ENCODE measurements at regions not wholly inside any gene's neighbourhood (a gene's known extent, or its start where the extent isn't known, plus 50 kb on each side); places are given as distances from the start of the nearest gene placed in this dataset.

DNA sequence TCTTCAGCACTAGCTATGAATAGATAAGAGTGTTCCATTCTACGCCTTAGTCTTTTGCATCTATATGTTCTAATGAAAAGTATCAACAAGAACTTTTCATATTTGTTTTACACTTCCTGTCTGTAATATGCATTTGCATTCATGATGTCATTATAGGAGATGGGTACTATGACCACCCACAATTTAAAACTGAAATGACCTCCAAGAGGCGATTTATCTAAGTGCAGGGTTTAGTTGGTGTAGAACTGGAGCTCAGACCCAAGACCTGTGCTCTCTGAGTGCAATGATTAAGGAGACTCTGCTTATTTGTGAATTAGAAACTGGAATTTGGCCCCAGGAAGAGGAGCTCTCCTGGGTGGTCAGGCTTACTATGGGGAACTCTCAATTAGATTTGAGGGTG is 289.1 kb downstream of the ETS1 start:
- no peak for DNase-seq

DNA sequence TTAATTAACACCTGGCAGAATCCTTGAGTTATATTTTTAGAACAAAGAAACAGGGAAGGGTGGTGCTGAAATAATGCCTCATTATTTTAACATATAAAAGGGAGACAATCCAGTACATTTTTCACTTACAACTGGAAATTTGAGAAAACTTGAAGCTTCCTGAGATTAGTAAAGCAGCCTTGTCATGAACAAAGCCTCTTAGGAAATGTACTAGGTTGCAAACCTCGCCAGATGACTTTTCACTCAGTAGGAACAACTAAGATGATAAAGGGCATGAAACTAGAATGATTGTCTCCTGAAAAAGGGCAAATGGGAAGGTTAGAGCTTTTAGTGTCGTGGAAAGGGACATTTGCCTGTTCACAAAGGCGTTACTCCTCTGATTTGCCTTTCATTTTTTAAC is 289.6 kb downstream of the ETS1 start:
- no peak for DNase-seq

DNA sequence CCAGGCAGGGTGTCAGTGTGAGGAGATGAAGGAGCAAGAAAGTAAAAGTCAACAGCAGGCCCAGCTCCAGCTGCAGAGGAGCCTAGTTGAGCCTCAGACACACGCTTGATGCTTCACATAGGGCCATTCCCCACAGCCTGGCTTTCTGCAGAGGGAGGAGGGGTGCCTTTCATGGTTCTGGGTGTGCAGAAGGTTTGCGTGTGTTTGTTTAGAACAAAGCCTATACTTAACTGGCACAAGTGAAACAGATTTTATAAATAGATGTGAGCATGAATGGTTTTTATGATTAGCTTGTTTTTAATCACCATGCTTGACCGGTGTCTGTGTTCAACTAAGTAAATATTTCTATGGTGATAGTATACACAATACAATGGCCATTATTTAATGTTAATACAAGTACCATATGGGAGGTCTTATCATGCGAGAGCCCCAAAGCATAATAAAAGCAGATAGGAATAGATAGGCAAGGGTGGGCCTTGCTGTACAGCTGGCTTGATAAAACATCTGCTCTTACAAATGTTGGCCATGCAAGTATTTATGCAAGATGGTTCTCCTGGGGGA is 290.2 kb downstream of the ETS1 start:
- DNase-seq: no peak

DNA sequence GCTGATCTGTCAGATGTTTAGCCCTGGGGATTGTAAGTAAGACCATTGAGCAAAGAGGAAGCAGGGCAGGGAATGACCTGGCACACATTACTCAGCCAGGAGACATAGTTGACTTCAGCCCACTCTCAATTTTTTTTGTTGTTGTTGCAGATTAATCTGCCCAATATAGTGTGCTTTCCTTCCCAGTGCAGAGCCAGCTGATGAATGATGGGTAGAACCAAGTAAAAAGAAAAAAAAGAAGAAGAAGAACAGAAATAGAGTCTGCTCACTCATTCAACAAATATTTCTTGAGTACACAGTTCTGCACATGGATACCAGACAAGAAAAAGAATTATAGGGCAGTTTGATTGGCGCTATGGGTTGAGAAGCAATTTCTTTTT is 292.7 kb downstream of the ETS1 start:
- DNase-seq: no peak

DNA sequence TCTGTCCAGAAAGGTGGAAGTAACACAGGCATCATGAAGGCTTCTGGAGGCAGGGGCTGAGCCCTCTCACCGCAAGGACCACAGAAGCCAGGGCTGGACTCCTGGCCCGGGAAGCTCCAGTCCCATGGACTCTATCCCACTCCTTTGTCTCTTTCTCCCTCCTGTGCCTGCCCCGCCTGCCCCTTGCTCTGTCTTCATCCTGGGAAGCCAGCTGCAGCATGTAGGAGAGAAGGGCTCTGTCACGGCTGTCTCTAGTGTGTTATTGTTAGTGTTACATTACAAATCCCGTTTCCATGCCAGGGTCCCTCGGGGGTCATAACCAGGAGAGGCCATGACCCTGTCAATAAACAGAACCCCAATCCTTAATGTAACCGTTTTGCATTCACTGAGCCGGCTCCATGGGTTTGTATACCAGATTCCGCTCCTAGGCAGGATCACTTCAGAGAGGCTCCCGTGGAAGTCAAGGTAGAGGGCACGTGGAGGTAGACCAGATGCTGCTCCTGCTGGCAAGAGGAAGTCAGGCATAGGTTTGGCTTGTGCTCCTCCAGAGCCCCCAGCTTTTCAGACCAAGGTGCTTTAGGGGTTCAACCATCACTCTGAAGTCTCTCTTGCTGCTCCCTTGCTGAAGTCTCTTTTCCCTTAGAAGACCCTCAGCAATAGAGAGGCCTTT is 293.2 kb downstream of the ETS1 start:
- no peak for DNase-seq

DNA sequence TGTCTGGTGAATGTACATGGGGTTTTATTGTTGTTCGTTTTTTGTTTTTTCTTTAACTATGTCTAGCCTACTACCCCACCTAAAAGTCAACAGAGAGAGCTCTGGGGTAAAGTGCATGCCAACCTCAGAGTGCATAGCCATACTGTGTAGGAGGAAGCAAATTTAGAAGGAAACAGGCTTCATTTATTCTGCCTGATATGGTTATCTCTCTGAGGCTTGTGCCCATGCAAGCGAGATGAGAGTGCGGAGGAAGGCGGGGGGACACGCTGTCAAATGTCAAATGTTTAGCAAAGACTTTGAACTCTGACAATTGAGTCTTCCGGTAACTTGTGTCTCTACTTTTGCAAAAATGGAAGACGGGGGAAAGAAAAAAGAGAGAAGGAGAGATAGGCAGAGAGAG is 295.5 kb downstream of the ETS1 start:
- peak; percentile 67 for DNase-seq

DNA sequence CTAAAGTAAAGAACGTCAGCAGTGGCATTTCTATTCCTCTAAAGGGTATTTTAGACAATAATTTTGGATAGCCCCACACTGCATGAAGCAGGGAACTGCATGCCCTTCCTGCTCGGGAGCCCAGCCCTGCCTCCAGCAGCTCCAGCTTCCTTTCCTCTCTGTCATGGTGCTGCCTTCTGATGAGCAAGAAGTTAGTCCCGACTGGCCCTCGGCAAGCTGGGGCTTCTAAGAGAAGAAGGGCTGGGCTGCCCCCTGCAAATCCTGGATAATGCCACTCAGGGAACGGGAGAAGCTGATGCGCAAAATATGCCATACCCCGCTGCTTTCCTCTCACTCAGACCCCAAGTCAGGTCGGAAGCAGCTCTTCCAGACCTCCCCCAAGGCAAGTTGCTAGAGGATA is 296.4 kb downstream of the ETS1 start:
- DNase-seq: no peak

DNA sequence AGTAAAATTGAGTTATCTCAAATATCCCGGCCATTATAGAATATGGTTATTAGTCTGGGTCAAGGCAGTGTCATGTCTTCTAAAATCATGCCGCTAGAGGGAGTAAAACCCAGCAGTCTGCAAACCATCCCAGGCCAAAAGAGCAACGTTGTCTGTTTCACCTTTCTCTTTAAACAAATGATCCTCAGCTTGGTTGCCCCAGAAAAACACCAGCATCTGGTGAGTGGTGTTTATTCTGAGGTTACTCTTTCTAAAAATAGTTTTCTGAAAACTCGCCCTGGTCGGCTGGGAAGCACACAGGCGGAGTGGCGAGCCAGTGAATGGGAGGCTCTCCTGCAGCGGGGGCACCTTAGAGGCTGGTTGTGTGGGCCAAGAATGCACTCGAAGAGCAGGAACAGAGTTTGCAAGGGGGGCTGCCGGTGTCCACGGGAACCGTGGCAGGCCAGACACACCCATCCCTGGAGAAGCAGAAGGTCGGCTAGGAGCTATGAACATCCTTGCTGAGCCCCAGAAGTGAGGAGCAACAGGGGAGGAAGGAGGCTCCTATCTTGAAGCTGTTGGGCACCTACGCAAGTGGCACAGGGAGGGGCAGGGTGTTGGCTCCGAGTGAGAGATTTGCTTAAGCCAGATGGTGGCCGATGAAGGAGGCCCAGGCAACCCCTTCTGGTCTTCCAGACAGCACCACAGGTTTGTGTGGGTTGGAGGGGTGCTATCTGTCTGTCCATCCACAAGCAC is 297.1 kb downstream of the ETS1 start:
- DNase-seq: peak; percentile 84

DNA sequence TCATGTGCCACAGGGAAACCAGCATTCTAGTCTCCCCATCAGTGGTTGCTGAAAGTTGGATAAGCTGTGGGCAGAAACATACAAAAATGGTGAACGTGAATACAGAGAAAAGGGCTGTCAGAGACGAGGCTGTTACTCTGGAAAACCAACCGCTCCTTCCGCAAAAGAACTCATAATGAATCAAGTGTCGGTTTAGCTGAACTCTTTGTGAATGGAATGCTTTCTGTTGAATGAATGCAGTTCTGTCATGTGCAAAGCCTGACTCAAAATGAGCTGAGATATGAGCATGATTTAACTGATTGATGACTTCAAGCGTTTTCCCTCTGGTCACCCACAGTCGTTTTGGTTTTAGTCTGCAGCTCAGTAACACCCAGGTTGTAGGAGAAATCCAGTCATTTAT is 298.3 kb downstream of the ETS1 start:
- no peak for DNase-seq

DNA sequence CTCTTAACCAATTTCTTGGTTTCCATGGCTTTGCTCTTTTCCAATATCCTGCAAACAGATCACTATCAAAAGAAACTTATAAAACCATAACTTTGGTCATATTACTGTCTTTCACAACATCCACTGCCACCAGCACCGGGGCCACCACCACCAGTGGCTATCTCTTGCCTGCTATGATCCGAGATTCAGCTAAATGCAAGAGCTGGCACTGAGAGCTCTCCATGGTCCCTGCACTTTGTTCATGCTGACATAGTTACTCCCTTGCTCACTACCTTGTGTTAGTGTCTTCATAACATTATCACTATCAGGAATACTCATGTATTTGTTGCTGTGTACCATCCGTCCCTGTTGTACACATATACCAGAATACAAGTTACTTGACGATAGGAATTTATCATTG is 299.0 kb downstream of the ETS1 start:
- DNase-seq: no peak

DNA sequence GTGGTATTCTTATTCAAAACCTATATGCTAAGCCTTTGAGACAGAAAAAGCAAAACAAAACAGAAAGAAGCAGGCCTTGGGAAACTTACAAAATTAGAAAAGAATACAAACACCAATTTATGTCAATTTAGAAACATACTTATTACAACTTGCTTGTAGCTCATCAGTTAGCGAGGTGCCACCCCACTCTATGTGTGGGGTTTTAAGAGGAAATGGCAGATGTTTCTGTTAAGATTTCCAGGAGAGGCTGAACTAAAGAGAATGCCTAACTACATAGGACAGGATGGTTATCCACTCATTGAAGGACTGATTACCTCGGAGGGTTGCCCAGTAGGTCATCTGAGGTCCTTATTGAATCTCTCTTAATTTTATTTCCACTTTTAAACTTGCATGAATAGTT is 302.0 kb downstream of the ETS1 start:
- no peak for DNase-seq

DNA sequence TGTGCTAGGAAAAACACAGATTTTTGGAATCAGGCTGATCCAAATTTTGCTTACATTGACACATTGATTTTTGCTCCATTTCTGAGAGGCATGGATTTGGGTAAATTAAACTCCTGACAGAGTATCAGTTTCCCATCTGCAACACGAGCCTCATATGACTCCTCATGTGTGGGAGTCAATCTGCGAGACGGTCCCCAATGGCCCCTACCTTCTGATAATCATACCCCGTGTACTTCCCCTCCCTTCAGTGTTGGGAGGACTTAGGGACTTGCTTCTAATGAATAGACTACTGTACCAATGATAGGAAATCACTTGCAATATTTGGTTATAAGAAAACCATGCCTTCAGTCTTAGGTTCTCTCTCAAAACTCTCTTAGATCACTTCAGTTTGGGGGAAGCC is 302.7 kb downstream of the ETS1 start:
- DNase-seq: no peak

DNA sequence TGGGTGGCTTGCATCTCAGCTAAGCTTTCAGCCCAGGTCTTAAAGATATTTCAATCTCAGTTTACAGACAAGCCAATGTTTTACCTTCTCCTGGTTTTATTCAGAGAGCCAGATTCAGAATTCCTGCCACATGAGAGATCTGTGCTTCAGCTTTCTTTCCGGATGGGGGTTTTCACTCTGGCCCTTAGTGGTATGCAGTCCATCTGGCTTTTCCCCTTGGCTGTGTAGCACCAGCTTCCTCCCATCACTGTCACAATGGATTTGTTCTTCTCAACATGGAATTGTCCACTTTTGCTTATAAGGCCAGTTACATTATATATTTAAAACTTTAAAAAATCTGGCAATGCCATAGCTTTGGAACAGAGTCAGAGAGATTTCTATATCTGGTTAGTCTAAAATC is 303.9 kb downstream of the ETS1 start:
- no peak for DNase-seq

DNA sequence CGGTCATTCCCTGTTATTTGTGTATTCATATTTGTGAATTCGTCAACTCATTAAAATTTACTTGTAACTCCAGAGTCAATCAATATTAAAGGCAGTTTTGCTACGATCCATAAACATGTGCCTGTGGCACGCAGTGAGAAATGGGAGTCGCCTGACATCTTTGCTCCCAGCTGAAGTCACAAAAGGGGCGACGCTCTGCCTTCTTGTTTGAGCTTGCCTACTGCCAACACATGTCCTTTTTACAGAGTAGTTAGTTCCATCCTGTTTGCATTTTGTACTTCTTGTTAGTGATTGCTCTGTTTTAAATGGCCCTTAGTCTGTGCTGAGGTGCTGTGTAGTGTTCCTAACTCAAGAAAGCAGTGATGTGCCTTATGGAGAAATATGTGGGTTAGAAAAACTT is 305.3 kb downstream of the ETS1 start:
- DNase-seq: no peak

DNA sequence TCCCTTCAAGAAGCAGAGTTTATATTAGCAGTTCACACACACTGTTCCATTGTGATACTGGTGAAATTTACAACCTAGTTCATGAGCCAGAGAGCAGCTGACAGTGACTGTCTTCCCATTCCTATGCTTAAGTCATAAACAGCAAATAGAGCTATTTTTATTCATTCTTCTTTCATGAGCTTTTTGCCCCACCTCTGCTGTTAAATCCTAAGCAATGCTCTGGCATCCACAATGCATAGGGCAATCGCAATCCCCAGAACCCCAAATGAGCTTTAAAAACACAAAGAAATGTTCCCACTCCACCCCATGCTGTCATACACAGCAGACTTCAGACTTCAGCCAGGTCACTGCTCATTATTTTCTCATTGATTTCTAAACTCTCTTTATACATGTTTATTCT is 307.5 kb downstream of the ETS1 start:
- DNase-seq: no peak

DNA sequence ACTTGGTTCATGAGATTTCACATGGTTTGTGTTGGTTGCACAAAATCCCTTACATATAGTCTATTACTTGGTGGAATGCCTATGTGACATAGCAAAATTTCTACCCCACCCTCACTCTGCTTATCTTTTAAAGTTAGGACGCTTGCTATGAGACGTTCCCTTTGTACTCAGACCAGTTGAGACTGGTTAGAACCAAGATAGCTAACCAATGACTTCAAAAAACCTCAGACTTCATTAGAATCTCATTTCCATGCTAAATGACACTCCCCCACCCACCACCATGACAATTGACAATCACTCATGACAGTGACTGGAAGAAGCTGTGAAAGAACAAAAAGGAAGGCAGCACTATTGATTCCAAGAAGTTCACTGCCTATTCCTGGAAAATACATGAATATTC is 313.6 kb downstream of the ETS1 start:
- DNase-seq: no peak

DNA sequence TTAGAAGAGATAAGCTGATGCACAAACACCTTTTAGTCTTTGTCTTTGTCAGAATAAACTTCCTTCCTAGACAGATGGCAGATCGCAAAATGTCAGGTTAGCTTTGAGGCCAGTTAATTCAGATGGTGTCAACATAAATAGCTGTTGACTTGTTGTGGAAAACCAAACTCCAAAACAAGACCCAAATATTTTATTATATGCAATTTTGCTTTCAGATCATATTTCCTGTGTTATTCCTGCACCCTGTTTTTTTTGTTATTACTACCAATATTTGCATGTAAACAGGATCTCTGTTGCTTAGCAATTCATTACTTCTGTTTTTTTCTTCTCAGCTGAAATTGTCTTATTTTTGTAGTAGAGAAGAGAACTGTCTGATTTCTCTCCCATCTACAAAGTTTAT is 316.0 kb downstream of the ETS1 start:
- peak; percentile 67 for DNase-seq

DNA sequence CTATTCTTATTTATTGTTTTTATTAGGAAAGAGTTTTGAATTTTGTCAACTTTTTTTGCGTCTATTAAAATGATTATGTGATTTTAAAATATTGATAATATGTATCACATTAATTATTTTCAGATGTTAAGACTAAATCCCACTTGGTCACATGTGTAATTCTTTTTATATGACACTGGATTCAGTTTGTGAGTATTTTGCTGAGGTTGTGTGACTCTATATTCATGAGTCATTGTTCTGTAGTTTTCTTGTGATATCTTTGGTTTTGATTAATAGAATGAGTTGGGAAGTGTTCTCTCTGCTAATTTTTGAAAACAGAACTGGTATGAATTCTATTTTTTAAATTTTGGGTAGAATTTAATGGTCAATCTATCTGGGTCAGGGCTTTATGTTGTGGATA is 317.9 kb downstream of the ETS1 start:
- DNase-seq: no peak

DNA sequence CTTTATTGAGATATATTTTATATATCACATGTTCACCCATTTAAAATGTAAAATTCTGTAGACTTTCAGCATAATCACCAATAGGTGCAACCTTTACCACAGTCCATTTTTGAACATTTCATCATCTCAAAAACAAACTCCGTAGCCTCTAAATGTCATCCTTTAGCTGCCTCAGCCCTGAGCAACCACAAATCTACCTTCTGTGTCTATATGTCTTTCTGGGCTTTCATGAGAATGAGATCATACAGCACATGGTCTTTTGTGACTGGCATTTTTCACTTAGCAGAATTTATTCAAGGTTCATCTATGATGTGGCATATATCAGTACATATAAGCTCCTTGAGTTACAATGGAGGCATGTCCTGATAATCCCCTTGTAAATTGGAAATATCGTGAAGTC is 320.5 kb downstream of the ETS1 start:
- DNase-seq: no peak

DNA sequence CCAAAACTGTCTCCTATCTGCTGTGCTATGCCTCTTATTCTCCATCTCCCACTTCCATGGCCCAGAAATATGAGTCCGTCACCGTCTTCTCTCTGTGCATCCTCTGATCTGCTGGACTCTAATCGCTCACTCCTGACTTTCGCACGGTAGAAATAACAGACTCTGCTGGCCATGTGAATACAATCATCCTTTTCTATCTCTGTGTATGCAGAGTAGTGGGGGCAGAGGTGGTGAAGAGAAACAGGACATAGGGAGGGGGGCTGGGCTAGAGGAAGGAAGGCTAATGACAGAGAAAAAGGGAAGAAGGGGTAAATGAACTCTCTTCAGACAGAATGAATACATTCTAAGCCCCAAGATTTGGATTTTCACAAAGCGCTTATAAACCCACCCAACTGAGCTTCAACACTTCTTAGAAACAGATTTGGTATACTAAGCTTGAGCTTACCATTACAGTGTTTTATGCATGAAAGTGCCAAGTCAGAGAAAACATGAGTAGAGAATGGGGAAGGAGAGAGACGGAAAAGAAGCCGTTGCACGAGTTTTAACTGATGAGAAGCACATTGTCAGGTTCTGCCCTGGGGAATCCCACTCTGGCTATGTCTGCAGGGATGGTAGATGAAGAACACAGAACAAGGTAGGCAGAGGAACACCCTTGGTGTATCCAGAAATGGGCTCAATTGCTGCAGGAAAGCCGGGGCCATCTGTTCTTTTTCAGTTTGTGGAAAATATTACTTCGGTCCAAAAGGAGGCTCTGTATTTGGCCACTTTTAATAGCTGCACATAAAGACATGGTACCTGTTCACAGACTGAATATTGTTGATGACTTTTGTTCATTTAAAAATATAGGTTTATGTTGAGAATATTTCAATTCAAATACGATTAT is 324.7 kb downstream of the ETS1 start:
- DNase-seq: no peak

DNA sequence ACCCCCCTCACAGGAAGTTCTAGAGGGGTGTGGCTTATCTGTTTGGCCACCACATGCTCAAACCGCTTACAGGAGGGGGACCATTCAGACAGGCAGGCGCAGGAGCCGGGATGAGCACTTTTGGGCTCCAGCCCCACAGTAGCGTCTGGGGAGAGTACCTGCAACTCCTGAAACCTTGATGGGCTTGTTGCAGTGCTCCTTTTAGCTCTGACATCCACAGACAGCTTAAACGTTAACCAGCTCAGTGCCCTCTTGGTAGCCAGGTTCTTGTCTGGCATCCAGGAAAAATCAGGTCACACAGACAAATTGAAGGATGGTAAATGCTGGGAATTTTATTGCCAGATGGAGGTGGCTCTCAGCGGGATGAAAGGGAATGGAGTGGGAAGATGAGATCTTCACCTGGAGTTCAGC is 326.3 kb downstream of the ETS1 start:
- DNase-seq: no peak

DNA sequence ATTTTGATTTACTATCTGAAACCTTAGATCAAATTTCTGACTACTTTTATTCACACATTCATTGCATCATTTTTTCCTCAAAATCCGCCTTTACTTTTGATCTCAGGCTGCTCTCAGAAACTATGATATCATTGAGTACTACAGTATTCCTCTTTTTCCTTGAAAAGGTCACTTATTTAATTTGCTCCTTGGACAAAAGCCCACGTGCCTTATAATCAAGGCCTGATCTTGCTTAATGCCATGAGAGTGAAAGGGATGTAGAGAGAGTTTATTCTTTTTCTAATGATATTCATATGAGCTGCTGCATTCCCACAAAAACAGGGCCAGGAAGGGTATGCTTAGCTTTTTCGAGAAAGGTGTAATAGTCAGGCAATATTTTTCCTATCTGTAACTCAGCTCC is 327.0 kb downstream of the ETS1 start:
- no peak for DNase-seq

DNA sequence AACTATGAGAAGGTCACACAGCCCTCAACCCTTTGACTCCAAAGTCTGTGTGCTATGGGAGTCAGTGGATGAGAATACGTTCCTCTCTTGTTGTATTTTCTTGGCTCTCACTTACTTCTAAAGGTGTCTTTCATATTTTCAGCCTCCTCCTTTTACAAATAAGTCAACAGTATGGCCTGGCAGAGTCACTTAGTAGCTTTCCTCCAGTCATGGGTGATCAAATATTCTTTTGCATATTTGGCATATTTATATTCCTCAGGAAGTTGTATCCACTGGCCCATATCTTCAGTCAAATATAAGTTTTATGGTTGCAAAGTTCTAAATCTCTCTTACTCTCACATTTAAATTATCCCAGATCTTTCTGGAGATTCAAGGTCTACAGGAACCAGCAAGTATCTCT is 327.5 kb downstream of the ETS1 start:
- DNase-seq: no peak

DNA sequence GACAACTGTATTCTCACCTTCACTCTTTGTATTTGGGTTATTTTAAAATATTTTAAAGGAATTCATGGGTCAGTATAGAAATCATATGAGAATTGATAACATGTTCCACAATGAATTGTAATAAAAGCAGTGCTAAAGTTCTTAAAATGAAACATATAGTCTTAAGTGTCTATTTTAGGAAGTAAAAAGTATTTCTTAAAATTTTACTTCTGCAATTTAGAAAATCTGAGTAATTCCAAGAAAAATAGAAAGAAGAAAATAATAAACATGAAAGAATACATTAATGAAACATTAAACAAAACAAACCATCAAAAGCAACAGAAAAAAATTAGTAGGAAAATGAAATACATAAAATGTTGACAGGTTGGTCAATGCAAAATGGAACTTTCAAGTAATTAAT is 332.4 kb downstream of the ETS1 start:
- DNase-seq: no peak

Data from central memory CD4-positive, alpha-beta T cell (primary cell).